MCF 10A (cell line): ENCODE measurements at regions not wholly inside any gene's neighbourhood (a gene's known extent, or its start where the extent isn't known, plus 50 kb on each side); places are given as distances from the start of the nearest gene placed in this dataset.

Experiments
- BruUV-seq: library from RNA; stranded (reverse); fragments of 400-500 nt; replicated peaks from 2 replicates; lab custom pipeline; 2021; lab: Mats Ljungman, UMichigan
- CTCF ChIA-PET: fragments of 300-600 bp; sonication (Branson Sonifier 250); formaldehyde crosslinking; extraction: SDS; loops from one replicate; lab custom pipeline; 2021; ENCODE audit warnings: antibody characterized with exemption, inconsistent platforms; lab: Yijun Ruan, JAX
- POLR2A ChIA-PET: fragments of 300-600, 350-650 bp; sonication (Branson Sonifier 250); formaldehyde crosslinking; extraction: SDS; loops from one replicate; lab custom pipeline; 2020; ENCODE audit warnings: antibody characterized with exemption, inconsistent platforms; lab: Yijun Ruan, JAX
- DNase-seq: peaks from one replicate; pipeline ENCODE4 v3.0.0-alpha.2; 2018; ENCODE audit not compliant: unreplicated experiment
- H3K27ac Mint-ChIP-seq: one replicate; pipeline ENCODE4 v1.8.0; 2022; ENCODE audit warnings: mild to moderate bottlenecking, low read depth, mixed read lengths; ENCODE audit not compliant: unreplicated experiment
- H3K27me3 Mint-ChIP-seq: one replicate; pipeline ENCODE4 v1.8.0; 2022; ENCODE audit warnings: mixed read lengths; ENCODE audit not compliant: insufficient read depth, unreplicated experiment
- H3K36me3 Mint-ChIP-seq: one replicate; pipeline ENCODE4 v1.8.0; 2022; ENCODE audit warnings: mild to moderate bottlenecking, moderate library complexity, mixed read lengths; ENCODE audit not compliant: insufficient read depth, unreplicated experiment
- H3K4me1 Mint-ChIP-seq: one replicate; pipeline ENCODE4 v1.8.0; 2022; ENCODE audit warnings: mixed read lengths; ENCODE audit not compliant: insufficient read depth, unreplicated experiment
- H3K4me3 Mint-ChIP-seq: one replicate; pipeline ENCODE4 v1.8.0; 2022; ENCODE audit warnings: mild to moderate bottlenecking, moderate library complexity, mixed read lengths; ENCODE audit not compliant: unreplicated experiment
- H3K9me3 Mint-ChIP-seq: one replicate; pipeline ENCODE4 v1.8.0; 2022; ENCODE audit warnings: mixed read lengths; ENCODE audit not compliant: unreplicated experiment
- intact Hi-C: fragments of 100-400 bp; cut with micrococcal nuclease; formaldehyde crosslinking; loops from 2 replicates; pipeline ENCODE4 v1.14.1; 2022
- TF ChIP-seq, protein P1 (sequence below): fragments of 200-600 bp; IDR thresholded peaks from one replicate; pipeline ENCODE4 v1.8.0; 2022; ENCODE audit warnings: antibody characterized with exemption, mild to moderate bottlenecking; ENCODE audit not compliant: unreplicated experiment

DNA sequence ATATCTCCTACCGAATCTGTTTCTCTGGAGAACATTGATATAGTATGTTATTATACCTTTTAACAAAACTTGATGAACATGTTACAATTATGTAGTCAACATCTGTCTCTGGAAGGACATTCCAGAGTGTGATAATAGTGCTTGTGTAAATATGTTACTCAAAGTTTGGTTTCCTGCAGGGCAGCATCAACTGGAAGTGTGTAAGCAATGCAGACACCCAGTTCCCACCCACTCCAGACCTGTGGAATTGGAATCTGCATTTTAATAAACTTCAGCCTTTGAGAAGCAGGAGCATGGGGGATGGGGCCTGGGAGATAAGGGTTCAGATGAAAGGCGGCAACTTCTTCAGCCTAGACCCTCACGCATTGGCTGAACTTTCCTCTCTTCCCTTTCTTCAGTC is 398.9 kb downstream of the RND3 start:
- no peaks in the 10 kb centered on the region for H3K4me1 Mint-ChIP-seq
- peaks cover 8% of the 10 kb centered on the region for H3K9me3 Mint-ChIP-seq
- DNase-seq, result no peak
- TF ChIP-seq, protein P1, sequence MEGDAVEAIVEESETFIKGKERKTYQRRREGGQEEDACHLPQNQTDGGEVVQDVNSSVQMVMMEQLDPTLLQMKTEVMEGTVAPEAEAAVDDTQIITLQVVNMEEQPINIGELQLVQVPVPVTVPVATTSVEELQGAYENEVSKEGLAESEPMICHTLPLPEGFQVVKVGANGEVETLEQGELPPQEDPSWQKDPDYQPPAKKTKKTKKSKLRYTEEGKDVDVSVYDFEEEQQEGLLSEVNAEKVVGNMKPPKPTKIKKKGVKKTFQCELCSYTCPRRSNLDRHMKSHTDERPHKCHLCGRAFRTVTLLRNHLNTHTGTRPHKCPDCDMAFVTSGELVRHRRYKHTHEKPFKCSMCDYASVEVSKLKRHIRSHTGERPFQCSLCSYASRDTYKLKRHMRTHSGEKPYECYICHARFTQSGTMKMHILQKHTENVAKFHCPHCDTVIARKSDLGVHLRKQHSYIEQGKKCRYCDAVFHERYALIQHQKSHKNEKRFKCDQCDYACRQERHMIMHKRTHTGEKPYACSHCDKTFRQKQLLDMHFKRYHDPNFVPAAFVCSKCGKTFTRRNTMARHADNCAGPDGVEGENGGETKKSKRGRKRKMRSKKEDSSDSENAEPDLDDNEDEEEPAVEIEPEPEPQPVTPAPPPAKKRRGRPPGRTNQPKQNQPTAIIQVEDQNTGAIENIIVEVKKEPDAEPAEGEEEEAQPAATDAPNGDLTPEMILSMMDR, result no peak
- ChIA-PET POLR2A (no interaction called here), CTCF (no interaction called here)
- BruUV-seq, result no TSS peak
- H3K27me3 Mint-ChIP-seq, result no peaks in the 10 kb centered on the region
- H3K27ac Mint-ChIP-seq, result no peak overlapping the region
- peaks cover 6% of the 10 kb centered on the region for H3K36me3 Mint-ChIP-seq
- no peak overlapping the region for H3K4me3 Mint-ChIP-seq
- intact Hi-C loops, result no loop called here

DNA sequence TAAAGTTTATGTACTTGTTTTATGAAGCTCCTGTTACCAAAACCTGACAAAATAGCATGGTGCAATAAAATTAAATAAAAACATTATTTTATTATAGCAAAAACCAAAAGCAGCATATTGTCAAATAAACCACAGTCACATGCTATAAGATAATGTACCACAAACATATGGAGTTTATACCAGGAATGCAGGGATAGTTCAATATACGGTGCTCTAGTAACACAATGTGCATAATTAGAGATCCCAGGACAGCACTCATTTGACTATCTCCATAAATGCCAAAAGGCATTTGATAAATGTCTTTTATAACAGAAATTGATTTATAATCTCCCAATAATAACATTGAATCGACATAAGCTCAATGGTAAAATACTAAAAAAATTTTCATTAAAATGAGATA is 402.0 kb downstream of the RND3 start:
- Mint-ChIP-seq H3K4me1 (peaks cover 3% of the 10 kb centered on the region), H3K27ac (no peak overlapping the region), H3K36me3 (no peaks in the 10 kb centered on the region), H3K9me3 (peaks cover 8% of the 10 kb centered on the region), H3K27me3 (no peaks in the 10 kb centered on the region), H3K4me3 (no peak overlapping the region)
- BruUV-seq, result no TSS peak
- ChIA-PET CTCF (interaction anchor here (0.7 to 2.3 kb wide), 2 partner anchors 12 to 43 kb away, joined by 4 to 6 read pairs; no protein-coding TSS in a partner anchor), POLR2A (interaction anchor here (0.8 to 1.1 kb wide), 2 partner anchors 13 to 1860 kb away, joined by 3 read pairs; no protein-coding TSS in a partner anchor)
- no peak for DNase-seq
- TF ChIP-seq, protein P1, result no peak
- intact Hi-C loops, result no loop called here

GRCh38 chr2:150081775-150082481 is 405.5 kb downstream of the RND3 start:
- BruUV-seq, result no TSS peak
- CTCF ChIA-PET, result no interaction called here

GRCh38 chr2:150076281-150076680 is 411.2 kb downstream of the RND3 start:
- BruUV-seq, result no TSS peak
- intact Hi-C loops, result no loop called here
- peaks cover 6% of the 10 kb centered on the region for H3K4me1 Mint-ChIP-seq
- POLR2A ChIA-PET, result interaction anchor here (0.6 to 0.8 kb wide), 2 partner anchors 10 to 32 kb away, joined by 3 to 5 read pairs; no protein-coding TSS in a partner anchor
- H3K27ac Mint-ChIP-seq, result no peak overlapping the region
- TF ChIP-seq, protein P1, result no peak
- H3K9me3 Mint-ChIP-seq, result no peaks in the 10 kb centered on the region
- no peak for DNase-seq
- CTCF ChIA-PET, result interaction anchor here (0.6 to 0.9 kb wide), 4 partner anchors 16 to 277 kb away, joined by 4 to 6 read pairs (median 5); no protein-coding TSS in a partner anchor
- no peak overlapping the region for H3K4me3 Mint-ChIP-seq
- no peaks in the 10 kb centered on the region for H3K36me3 Mint-ChIP-seq
- no peaks in the 10 kb centered on the region for H3K27me3 Mint-ChIP-seq

More at GRCh38 chr2:150081775-150082481, 405.5 kb downstream of the RND3 start:
- H3K4me1 Mint-ChIP-seq, result peaks cover 6% of the 10 kb centered on the region
- POLR2A ChIA-PET, result no interaction called here
- intact Hi-C loops, result no loop called here
- TF ChIP-seq, protein P1, result no peak
- H3K36me3 Mint-ChIP-seq, result no peaks in the 10 kb centered on the region
- peaks cover 8% of the 10 kb centered on the region for H3K9me3 Mint-ChIP-seq
- H3K4me3 Mint-ChIP-seq, result no peak overlapping the region
- DNase-seq, result no peak
- H3K27me3 Mint-ChIP-seq, result no peaks in the 10 kb centered on the region
- no peak overlapping the region for H3K27ac Mint-ChIP-seq
